ENCODE measurements at regions not wholly inside any gene's neighbourhood (a gene's known extent, or its start where the extent isn't known, plus 50 kb on each side); places are given as distances from the start of the nearest gene placed in this dataset.

DNA sequence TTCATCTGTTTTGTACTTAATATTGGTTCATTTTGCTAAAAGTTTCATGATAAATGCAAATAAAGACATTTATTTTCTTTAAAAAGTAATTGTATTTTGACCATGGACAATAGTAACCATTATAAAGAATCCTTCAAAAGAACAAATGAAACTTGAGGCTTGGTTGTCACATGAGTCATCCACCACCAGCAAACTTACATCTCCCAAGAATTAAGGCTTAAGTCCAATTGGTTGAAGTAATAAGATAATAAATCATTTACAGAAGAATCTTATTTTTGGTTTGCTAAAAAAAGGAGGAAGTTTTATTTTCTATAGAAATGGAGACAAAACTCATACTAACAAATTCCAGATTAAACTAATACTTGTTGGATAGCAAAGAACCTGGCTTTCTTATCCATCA is 84.8 kb upstream of the KITLG start:
- TF ChIP-seq, protein P1, sequence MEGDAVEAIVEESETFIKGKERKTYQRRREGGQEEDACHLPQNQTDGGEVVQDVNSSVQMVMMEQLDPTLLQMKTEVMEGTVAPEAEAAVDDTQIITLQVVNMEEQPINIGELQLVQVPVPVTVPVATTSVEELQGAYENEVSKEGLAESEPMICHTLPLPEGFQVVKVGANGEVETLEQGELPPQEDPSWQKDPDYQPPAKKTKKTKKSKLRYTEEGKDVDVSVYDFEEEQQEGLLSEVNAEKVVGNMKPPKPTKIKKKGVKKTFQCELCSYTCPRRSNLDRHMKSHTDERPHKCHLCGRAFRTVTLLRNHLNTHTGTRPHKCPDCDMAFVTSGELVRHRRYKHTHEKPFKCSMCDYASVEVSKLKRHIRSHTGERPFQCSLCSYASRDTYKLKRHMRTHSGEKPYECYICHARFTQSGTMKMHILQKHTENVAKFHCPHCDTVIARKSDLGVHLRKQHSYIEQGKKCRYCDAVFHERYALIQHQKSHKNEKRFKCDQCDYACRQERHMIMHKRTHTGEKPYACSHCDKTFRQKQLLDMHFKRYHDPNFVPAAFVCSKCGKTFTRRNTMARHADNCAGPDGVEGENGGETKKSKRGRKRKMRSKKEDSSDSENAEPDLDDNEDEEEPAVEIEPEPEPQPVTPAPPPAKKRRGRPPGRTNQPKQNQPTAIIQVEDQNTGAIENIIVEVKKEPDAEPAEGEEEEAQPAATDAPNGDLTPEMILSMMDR (IDR thresholded peaks at IDR 0.05): no peak
- no peak for TF ChIP-seq POLR2A (IDR thresholded peaks at IDR 0.05)

Measured in heart left ventricle (tissue), 13 donors.